ENCODE measurements at regions not wholly inside any gene's neighbourhood (a gene's known extent, or its start where the extent isn't known, plus 50 kb on each side); places are given as distances from the start of the nearest gene placed in this dataset.

GRCh38 chr2:128914320-128914719, 595.7 kb upstream of the HS6ST1 start:
- peaks cover 15% of the 10 kb centered on the region for H3K9me3 Mint-ChIP-seq
- no peaks in the 10 kb centered on the region for H3K36me3 Mint-ChIP-seq (ENCODE audit: low read depth)
- H3K27ac Mint-ChIP-seq: no peak overlapping the region
- no peak for DNase-seq
- no peak overlapping the region for H3K4me3 Mint-ChIP-seq
- no peaks in the 10 kb centered on the region for H3K27me3 Mint-ChIP-seq
- no peaks in the 10 kb centered on the region for H3K4me1 Mint-ChIP-seq (ENCODE audit: low read depth)

- peaks cover 12% of the 10 kb centered on the region for H3K9me3 Mint-ChIP-seq
- no peak for DNase-seq
Observed at GRCh38 chr2:128921751-128922150, 603.1 kb upstream of the HS6ST1 start.

GRCh38 chr2:128922154-128922553, 603.5 kb upstream of the HS6ST1 start:
- DNase-seq: no peak
- no peak overlapping the region for H3K27ac Mint-ChIP-seq
- peaks cover 3% of the 10 kb centered on the region for H3K27me3 Mint-ChIP-seq
- H3K4me1 Mint-ChIP-seq (ENCODE audit: low read depth): no peaks in the 10 kb centered on the region
- H3K36me3 Mint-ChIP-seq (ENCODE audit: low read depth): no peaks in the 10 kb centered on the region
- H3K4me3 Mint-ChIP-seq: no peak overlapping the region
- H3K9me3 Mint-ChIP-seq: peaks cover 10% of the 10 kb centered on the region

More at GRCh38 chr2:128921751-128922150, 603.1 kb upstream of the HS6ST1 start:
- no peaks in the 10 kb centered on the region for H3K4me1 Mint-ChIP-seq (ENCODE audit: low read depth)
- no peaks in the 10 kb centered on the region for H3K36me3 Mint-ChIP-seq (ENCODE audit: low read depth)
- H3K27ac Mint-ChIP-seq: no peak overlapping the region
- no peak overlapping the region for H3K4me3 Mint-ChIP-seq
- H3K27me3 Mint-ChIP-seq: peaks cover 3% of the 10 kb centered on the region

GRCh38 chr2:128925631-128926030, 607.0 kb upstream of the HS6ST1 start:
- Mint-ChIP-seq H3K4me3 (no peak overlapping the region), H3K4me1 (ENCODE audit: low read depth) (no peaks in the 10 kb centered on the region), H3K27ac (no peak overlapping the region), H3K36me3 (ENCODE audit: low read depth) (no peaks in the 10 kb centered on the region), H3K27me3 (no peaks in the 10 kb centered on the region), H3K9me3 (no peaks in the 10 kb centered on the region)
- no peak for DNase-seq

- Mint-ChIP-seq H3K36me3 (ENCODE audit: low read depth) (no peaks in the 10 kb centered on the region), H3K4me1 (ENCODE audit: low read depth) (no peaks in the 10 kb centered on the region), H3K9me3 (no peaks in the 10 kb centered on the region), H3K4me3 (no peak overlapping the region), H3K27ac (no peak overlapping the region), H3K27me3 (no peaks in the 10 kb centered on the region)
- no peak for DNase-seq
Observed at GRCh38 chr2:128930101-128930500, 611.4 kb upstream of the HS6ST1 start.

- no peak overlapping the region for H3K27ac Mint-ChIP-seq
- no peaks in the 10 kb centered on the region for H3K36me3 Mint-ChIP-seq (ENCODE audit: low read depth)
- H3K4me3 Mint-ChIP-seq: no peak overlapping the region
- peaks cover 2% of the 10 kb centered on the region for H3K9me3 Mint-ChIP-seq
- DNase-seq: no peak
- no peaks in the 10 kb centered on the region for H3K4me1 Mint-ChIP-seq (ENCODE audit: low read depth)
- no peaks in the 10 kb centered on the region for H3K27me3 Mint-ChIP-seq
Observed at GRCh38 chr2:128940378-128940777, 621.7 kb upstream of the HS6ST1 start.

GRCh38 chr2:128941751-128942150, 623.1 kb upstream of the HS6ST1 start:
- no peak overlapping the region for H3K27ac Mint-ChIP-seq
- DNase-seq: no peak
- no peak overlapping the region for H3K4me3 Mint-ChIP-seq
- H3K36me3 Mint-ChIP-seq (ENCODE audit: low read depth): no peaks in the 10 kb centered on the region
- peaks cover 4% of the 10 kb centered on the region for H3K9me3 Mint-ChIP-seq
- H3K4me1 Mint-ChIP-seq (ENCODE audit: low read depth): no peaks in the 10 kb centered on the region
- no peaks in the 10 kb centered on the region for H3K27me3 Mint-ChIP-seq

- Mint-ChIP-seq H3K9me3 (peaks cover 7% of the 10 kb centered on the region), H3K4me1 (ENCODE audit: low read depth) (no peaks in the 10 kb centered on the region), H3K27me3 (no peaks in the 10 kb centered on the region), H3K27ac (no peak overlapping the region), H3K36me3 (ENCODE audit: low read depth) (no peaks in the 10 kb centered on the region), H3K4me3 (no peak overlapping the region)
- DNase-seq: no peak
Observed at GRCh38 chr2:128949360-128949759, 630.7 kb upstream of the HS6ST1 start.

GRCh38 chr2:128950758-128951157, 632.1 kb upstream of the HS6ST1 start:
- no peak for DNase-seq
- no peak overlapping the region for H3K27ac Mint-ChIP-seq
- no peaks in the 10 kb centered on the region for H3K27me3 Mint-ChIP-seq
- no peaks in the 10 kb centered on the region for H3K36me3 Mint-ChIP-seq (ENCODE audit: low read depth)
- H3K4me1 Mint-ChIP-seq (ENCODE audit: low read depth): no peaks in the 10 kb centered on the region
- no peak overlapping the region for H3K4me3 Mint-ChIP-seq
- H3K9me3 Mint-ChIP-seq: peaks cover 11% of the 10 kb centered on the region

GRCh38 chr2:128958241-128958640, 639.6 kb upstream of the HS6ST1 start:
- peaks cover 9% of the 10 kb centered on the region for H3K9me3 Mint-ChIP-seq
- no peak overlapping the region for H3K4me3 Mint-ChIP-seq
- no peaks in the 10 kb centered on the region for H3K4me1 Mint-ChIP-seq (ENCODE audit: low read depth)
- no peak overlapping the region for H3K27ac Mint-ChIP-seq
- no peak for DNase-seq
- no peaks in the 10 kb centered on the region for H3K27me3 Mint-ChIP-seq
- no peaks in the 10 kb centered on the region for H3K36me3 Mint-ChIP-seq (ENCODE audit: low read depth)

- no peak overlapping the region for H3K4me3 Mint-ChIP-seq
- H3K9me3 Mint-ChIP-seq: peaks cover 3% of the 10 kb centered on the region
- no peaks in the 10 kb centered on the region for H3K27me3 Mint-ChIP-seq
- peaks cover 5% of the 10 kb centered on the region for H3K4me1 Mint-ChIP-seq (ENCODE audit: low read depth)
- no peak overlapping the region for H3K27ac Mint-ChIP-seq
- H3K36me3 Mint-ChIP-seq (ENCODE audit: low read depth): no peaks in the 10 kb centered on the region
- no peak for DNase-seq
Observed at GRCh38 chr2:128967646-128968045, 649.0 kb upstream of the HS6ST1 start.

- Mint-ChIP-seq H3K27ac (no peak overlapping the region), H3K27me3 (no peaks in the 10 kb centered on the region), H3K9me3 (no peaks in the 10 kb centered on the region), H3K4me1 (ENCODE audit: low read depth) (peaks cover 5% of the 10 kb centered on the region), H3K4me3 (no peak overlapping the region), H3K36me3 (ENCODE audit: low read depth) (no peaks in the 10 kb centered on the region)
- DNase-seq: no peak
Observed at GRCh38 chr2:128969374-128969773, 650.7 kb upstream of the HS6ST1 start.

- no peak overlapping the region for H3K27ac Mint-ChIP-seq
- no peak overlapping the region for H3K4me3 Mint-ChIP-seq
- no peaks in the 10 kb centered on the region for H3K9me3 Mint-ChIP-seq
- H3K27me3 Mint-ChIP-seq: no peaks in the 10 kb centered on the region
- no peaks in the 10 kb centered on the region for H3K36me3 Mint-ChIP-seq (ENCODE audit: low read depth)
- H3K4me1 Mint-ChIP-seq (ENCODE audit: low read depth): peaks cover 5% of the 10 kb centered on the region
- DNase-seq: no peak
Observed at GRCh38 chr2:128970332-128971116, 651.9 kb upstream of the HS6ST1 start.

- H3K9me3 Mint-ChIP-seq: no peaks in the 10 kb centered on the region
- H3K4me3 Mint-ChIP-seq: no peak overlapping the region
- no peak for DNase-seq
- H3K4me1 Mint-ChIP-seq (ENCODE audit: low read depth): peaks cover 5% of the 10 kb centered on the region
- no peaks in the 10 kb centered on the region for H3K27me3 Mint-ChIP-seq
- no peak overlapping the region for H3K27ac Mint-ChIP-seq
- no peaks in the 10 kb centered on the region for H3K36me3 Mint-ChIP-seq (ENCODE audit: low read depth)
Observed at GRCh38 chr2:128973566-128973965, 654.9 kb upstream of the HS6ST1 start.

GRCh38 chr2:128978212-128978611, 659.5 kb upstream of the HS6ST1 start:
- H3K9me3 Mint-ChIP-seq: no peaks in the 10 kb centered on the region
- no peaks in the 10 kb centered on the region for H3K27me3 Mint-ChIP-seq
- H3K27ac Mint-ChIP-seq: no peak overlapping the region
- H3K4me3 Mint-ChIP-seq: no peak overlapping the region
- H3K4me1 Mint-ChIP-seq (ENCODE audit: low read depth): no peaks in the 10 kb centered on the region
- DNase-seq: no peak
- no peaks in the 10 kb centered on the region for H3K36me3 Mint-ChIP-seq (ENCODE audit: low read depth)

GRCh38 chr2:128979182-128979581, 660.5 kb upstream of the HS6ST1 start:
- no peak for DNase-seq

More at GRCh38 chr2:128979182-128979581, 660.5 kb upstream of the HS6ST1 start:
- H3K9me3 Mint-ChIP-seq: no peaks in the 10 kb centered on the region
- no peaks in the 10 kb centered on the region for H3K27me3 Mint-ChIP-seq
- no peak overlapping the region for H3K4me3 Mint-ChIP-seq
- no peak overlapping the region for H3K27ac Mint-ChIP-seq
- no peaks in the 10 kb centered on the region for H3K4me1 Mint-ChIP-seq (ENCODE audit: low read depth)
- H3K36me3 Mint-ChIP-seq (ENCODE audit: low read depth): no peaks in the 10 kb centered on the region
